ENCODE measurements at regions not wholly inside any gene's neighbourhood (a gene's known extent, or its start where the extent isn't known, plus 50 kb on each side); places are given as distances from the start of the nearest gene placed in this dataset.

DNA sequence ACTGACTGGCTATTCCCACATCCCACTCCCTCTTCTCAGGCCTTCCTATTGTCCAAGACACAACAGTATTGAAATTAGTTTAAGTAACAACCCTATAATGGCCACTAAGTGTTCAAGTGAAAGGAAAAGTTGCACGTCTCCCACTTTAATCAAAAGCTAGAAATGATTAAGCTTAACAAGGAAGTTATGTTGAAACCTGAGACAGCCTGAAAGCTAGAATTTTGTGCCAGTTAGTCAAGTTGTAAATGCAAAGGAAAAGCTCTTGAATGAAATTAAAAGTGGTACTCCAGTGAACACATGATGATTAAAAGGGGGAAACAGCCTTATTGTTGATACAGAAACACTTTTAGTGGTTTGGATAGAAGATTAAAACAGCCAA, 332.7 kb downstream of the CASP12 start:
- no peak for DNase-seq (ENCODE audit: extremely low read depth in 1 of 11, low read depth in 9 of 11, low spot score in 4 of 11)

DNA sequence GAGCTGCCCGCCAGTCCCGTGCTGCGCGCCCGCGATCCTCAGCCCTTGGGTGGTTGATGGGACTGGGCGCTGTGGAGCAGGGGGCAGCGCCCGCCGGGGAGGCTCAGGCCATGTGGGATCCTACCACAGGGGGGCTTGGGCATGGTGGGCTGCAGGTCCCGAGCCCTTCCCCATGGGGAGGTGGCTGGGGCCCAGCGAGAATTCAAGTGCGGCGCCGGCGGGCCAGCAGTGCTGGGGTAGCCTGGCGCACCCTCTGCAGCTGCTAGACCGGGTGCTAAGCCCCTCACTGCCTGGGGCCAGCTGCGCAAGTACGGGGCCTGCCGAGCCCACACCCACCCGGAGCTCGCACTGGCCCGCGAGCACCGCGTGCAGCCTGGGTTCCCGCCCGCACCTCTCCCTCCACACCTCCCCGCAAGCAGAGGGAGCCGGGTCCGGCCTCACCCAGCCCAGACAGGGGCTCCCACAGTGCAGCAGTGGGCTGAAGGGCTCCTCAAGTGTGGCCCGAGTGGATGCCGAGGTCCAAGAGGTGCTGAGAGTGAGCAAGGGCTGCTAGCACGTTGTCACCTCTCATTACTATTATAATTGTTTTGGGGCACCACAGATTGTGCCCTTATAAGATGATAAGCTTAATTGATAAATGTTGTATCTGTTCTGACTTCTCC, 333.2 kb downstream of the CASP12 start:
- no peak for DNase-seq (ENCODE audit: extremely low read depth in 1 of 11, low read depth in 9 of 11, low spot score in 4 of 11)

DNA sequence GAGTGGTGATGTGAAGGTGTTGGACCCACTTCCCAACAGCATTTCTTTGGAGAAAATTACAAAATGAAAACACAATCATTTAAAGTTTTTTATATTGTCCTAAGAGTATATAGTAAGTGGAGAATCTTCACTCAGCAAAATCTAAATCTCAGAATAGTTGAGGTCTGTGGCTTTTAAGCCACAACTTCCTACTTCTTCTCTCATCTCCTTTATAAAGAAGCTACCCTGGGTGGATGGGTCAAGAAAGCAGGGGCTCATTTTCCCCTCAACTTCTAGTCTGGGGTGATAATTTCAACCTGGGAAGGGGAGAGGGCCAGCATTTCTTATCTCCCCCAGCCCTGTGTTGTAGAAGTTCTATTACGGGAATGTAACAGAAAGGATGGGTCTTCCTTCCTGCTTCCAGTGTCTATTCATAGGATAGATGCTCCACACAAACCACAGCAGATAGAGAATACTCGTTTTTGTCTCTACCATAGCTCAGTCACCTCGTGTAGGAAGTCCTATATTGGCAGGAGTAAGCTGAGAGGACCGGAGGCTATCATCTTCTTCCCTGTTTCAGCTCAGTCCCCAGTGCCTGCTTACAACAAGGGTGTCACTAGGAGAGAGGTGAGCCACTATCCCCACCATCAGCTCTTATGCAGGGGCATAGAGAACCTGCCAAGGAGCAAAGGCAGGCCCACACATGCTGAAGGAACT, 341.5 kb downstream of the CASP12 start:
- DNase-seq (ENCODE audit: extremely low read depth in 1 of 11, low read depth in 9 of 11, low spot score in 4 of 11), result no peak

DNA sequence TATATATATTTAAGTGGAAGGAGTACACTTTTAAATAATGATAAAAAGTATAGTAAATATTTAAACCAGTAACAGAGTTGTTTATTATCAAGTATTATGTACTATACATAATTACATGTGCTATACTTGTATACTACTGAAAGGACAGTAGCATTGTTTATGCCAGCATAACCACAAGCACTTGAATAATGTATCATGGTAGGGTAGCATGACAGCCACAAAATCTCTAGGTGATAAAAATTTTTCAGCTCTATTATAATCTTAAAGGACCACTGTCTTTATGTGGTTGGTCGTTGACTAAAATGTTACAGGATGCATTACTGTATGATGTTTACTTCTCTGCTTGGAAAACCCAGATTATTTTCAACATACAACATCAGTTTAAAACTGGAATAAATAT, 349.2 kb downstream of the CASP12 start:
- no peak for DNase-seq (ENCODE audit: extremely low read depth in 1 of 11, low read depth in 9 of 11, low spot score in 4 of 11)

DNA sequence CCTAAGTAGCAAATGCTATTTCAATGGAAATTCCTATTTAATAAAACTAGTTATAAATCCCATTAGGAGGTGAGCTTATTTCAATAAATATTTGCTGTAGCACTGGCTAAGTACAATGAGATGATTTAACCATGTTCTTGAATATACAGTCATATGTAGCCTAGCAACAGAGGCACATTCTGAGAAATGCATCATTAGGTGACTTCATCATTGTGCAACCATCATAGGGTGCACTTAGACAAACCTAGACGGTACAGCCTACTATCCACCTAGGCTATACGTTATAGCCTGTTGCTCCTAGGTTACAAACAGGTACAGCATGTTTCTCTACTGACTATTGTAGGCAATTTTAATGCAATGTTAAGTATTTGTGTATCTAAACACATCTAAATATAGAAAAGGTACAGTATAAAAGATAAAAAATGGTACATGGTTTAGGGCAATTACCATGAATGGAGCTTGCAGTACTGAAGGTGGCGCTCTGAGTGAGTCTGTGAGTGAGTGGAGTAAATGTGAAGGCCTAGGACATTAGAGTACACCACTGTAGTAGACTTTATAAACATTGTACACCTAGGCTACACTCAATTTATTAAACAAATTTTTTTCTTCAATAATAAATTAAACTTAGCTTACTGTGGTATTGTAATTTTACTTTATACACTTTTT, 350.1 kb downstream of the CASP12 start:
- no peak for DNase-seq (ENCODE audit: extremely low read depth in 1 of 11, low read depth in 9 of 11, low spot score in 4 of 11)

DNA sequence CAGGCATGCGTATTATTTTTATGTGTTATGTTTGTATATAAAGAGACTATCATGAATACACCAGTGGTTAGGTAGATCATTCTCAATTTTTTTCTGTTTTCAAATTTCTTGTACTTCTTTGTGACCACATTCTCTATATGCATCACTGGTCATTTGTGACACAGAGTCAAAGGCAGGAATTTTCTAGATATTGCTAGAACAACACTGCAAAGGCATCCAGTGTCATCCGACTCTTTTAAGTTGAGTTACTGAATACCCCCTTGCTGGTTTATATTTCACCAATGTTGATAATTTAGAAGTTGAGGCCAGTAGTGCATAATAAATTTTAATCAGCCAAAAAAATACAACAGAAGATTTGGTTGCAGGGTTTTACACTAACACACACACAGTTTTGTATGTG, 351.8 kb downstream of the CASP12 start:
- peak in 10 of 11 donors; percentile 19 to 71 (median 44) for DNase-seq (ENCODE audit: extremely low read depth in 1 of 11, low read depth in 9 of 11, low spot score in 4 of 11)

DNA sequence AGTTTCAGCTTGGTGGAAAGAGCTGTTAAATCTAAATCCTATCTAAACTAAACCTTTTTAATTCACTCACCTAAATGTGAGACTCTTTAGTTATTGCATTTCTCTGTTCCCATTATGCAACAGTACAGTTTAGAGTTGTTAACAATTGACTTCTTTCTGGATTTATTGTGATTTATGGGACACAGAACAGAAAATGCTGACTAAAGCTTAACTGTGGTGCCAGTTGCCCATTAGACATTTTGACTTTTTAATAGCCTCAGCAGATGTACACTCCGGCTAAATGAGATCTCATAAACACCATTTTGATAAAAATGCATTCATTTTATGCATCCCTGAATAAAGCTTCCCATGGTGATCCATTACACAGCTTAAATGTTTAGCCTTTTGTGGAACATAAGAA, 356.6 kb downstream of the CASP12 start:
- peak in 1 of 11 donors; percentile 22 for DNase-seq (ENCODE audit: extremely low read depth in 1 of 11, low read depth in 9 of 11, low spot score in 4 of 11)

DNA sequence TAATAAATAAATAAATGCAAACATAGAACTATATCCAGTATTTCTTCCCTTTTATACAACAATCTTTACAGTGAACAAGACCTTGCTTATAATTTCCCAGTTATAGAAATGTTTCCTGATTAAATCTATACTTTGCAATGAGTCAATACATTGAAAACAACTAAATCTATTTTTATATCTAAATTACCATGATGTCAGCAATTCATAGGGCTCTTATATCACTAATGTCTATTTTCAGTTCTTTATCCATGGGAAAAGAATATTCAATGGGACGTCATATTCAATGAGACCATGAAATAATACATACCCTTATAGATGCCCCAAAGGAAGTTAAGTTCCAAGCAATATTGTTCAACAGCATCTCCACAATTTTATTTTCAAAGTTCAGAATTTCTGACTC, 359.9 kb downstream of the CASP12 start:
- DNase-seq (ENCODE audit: extremely low read depth in 1 of 11, low read depth in 9 of 11, low spot score in 4 of 11), result no peak

DNA sequence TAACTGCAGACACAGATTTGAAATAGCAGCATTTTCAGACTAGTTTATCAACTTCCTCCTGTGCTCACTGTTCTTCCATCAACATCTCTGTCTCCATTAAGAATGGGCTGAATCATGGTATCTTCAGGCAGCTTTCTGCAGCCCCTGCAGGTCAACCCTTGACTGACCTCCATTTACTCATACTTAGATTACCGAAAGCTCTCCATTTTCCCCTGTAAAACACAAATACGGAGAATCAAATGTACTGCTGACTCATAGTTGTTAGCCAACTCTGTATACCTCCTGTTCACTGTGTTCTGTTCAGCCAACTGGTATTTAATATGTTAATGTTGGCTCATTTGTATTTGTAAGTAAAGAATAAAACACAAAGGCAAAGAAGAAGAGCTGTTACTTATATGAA, 364.0 kb downstream of the CASP12 start:
- no peak for DNase-seq (ENCODE audit: extremely low read depth in 1 of 11, low read depth in 9 of 11, low spot score in 4 of 11)

DNA sequence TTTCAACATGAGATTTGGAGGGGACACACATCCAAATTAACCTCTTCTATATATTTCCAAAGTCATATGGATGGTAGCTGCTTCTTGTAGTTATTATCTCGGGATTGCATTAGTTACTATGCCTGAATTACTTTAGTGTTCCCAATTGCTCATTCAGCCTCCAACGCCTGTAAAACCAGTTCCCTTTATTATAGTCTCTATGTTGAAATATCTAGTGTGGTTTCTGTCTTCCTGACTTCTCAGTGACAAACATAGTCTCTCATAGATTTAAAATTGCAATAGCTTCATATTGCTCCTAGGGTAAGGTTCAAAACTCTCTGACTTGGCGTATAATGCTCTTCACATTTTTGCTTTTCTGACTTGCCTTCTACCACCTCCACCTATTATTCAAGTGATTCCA, 366.4 kb downstream of the CASP12 start:
- no peak for DNase-seq (ENCODE audit: extremely low read depth in 1 of 11, low read depth in 9 of 11, low spot score in 4 of 11)

DNA sequence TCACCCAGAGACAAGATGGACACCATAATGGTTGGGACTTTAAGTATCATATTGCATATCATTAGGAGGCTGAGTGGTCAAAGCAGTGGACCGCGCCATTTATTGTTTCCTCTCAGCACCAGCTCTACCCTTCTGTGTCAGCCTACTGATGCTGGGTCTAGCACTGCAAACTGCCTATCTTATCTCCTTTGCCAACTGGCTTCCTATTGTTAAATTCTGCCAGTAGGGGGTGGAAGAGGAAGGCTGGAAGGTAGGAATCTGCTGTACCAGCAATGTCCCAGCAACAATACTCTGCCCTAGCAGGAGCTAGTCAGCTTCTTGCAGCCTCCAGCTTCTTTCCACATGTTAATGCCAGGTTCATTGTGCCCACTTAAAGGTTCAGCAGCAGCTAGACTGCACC, 367.1 kb upstream of the PDGFD start:
- DNase-seq (ENCODE audit: extremely low read depth in 1 of 11, low read depth in 9 of 11, low spot score in 4 of 11), result no peak

DNA sequence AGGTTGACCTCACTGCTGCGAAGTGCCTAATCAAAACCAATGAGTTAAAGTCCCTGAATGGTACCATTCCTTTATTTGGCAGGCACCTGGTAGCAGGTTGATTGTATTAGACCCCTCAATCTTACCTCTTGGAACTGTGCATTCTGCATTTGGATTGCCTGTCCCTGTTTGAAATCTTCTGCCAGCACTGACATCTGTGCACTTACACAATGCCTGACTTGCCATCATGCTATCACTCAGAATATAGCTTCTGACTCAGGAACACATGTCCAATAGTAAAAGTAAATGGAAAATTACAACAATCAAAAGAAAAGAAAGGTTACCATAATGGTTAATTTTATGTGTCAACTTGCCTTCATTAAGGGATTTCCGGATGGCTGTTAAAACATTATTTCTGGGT, 366.0 kb upstream of the PDGFD start:
- DNase-seq (ENCODE audit: extremely low read depth in 1 of 11, low read depth in 9 of 11, low spot score in 4 of 11), result no peak

DNA sequence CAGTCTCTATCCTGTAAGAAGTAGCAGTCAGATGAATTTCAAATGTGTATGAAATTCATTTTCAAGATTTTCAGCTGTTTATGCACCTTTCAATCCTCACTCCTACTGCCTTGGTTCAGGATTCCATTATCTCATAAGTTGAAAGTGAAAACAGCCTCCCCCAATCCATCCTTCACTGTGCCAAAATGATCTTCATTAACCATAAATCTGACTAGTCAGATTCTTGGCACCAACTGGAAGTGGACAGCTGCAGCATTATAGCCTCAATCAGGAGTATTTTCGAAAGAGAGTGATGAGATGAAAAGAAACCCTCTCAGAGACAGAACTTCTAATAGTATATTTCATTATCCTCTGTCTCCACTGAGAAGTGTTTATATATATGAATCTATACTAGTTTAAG, 365.3 kb upstream of the PDGFD start:
- DNase-seq (ENCODE audit: extremely low read depth in 1 of 11, low read depth in 9 of 11, low spot score in 4 of 11), result peak in 1 of 11 donors; percentile 25

DNA sequence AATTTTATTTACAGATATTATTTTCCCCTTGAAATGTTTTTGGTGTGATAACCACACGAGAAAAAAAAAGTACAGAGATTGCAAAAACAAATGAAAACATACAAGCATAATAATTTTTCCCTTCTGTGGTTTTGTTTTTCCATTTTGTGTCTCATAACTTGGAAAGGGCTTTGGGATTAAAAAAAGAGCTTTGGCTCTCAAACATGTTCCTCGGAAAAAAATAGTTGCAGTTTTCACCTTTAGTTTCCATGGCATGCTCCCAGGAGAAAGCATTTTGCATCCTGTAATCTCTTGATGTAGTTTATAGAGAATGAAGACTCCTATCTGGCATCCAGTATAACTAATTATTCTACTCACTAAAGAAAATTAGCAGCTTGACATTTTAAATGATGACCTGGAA, 362.1 kb upstream of the PDGFD start:
- no peak for DNase-seq (ENCODE audit: extremely low read depth in 1 of 11, low read depth in 9 of 11, low spot score in 4 of 11)

DNA sequence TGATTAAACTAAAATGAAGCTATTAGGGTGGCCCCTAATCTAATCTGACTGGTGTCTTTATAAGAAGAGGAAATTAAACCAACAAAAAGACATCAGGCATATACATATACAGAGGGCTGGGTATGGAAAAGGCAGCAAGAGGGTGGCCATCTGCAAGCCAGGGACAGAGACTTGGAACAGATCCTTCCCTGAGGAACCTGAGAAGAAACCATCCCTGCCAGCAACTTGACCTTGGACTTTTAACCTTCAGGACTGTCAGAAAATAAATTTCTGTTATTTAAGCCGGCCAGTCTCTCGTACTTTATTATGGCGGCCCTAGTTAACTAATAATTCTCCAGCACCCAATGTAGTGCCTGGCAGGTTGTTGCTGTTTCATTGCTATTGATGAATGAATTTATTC, 361.5 kb upstream of the PDGFD start:
- no peak for DNase-seq (ENCODE audit: extremely low read depth in 1 of 11, low read depth in 9 of 11, low spot score in 4 of 11)

DNA sequence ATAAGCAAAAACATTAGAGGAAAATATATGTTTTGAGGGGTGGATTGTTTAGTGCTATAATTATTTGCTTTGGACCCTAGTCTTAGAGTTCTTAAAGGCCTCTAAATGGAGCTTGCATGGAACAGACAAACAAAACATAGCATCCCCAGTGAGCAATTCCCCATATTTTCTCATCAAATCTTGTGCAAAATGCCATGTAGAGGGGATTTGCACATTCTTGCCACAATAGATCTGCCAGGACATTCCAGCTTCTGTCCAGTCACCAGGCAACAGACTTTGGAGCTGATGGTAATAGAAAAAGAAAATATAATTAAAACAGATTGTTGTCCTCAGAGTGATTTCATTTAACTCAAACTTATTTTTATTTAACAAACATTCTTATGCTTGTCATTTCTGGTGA, 360.3 kb upstream of the PDGFD start:
- no peak for DNase-seq (ENCODE audit: extremely low read depth in 1 of 11, low read depth in 9 of 11, low spot score in 4 of 11)

DNA sequence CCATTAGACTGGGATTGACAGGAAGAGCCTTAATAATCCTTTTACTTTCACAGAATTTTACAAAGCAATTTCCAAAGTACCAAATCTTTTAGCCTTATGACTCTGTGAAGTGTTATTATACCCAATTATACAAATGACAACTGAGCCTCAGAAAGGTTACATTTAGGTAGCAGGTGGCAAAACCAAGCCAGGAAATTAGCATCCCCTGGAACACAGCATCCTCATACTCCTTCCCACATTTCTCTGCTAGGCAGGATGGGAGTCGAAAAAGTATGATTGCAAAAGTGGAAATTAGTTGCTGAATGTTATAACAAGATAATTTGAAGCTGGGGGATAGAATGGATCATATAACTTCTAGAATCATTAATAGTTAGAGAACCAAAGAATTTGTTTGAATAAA, 359.7 kb upstream of the PDGFD start:
- no peak for DNase-seq (ENCODE audit: extremely low read depth in 1 of 11, low read depth in 9 of 11, low spot score in 4 of 11)

DNA sequence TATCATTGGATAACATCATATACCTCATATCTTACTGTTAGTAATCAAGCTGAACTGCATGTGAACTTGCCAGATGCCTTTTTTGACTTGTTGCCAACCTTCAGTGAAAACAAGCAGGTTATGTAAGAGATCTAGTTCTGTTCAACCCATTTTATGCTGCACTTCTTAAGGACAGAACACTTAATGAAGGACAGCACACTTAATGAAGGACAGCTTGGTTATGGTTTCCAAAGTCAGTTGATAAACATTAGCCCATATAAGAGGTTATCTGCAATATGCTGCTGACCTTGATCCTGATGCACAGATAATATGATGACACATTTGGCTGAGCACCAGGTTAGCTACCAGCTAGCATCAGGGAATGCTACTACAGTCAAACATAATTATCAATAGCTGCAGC, 358.7 kb upstream of the PDGFD start:
- no peak for DNase-seq (ENCODE audit: extremely low read depth in 1 of 11, low read depth in 9 of 11, low spot score in 4 of 11)

DNA sequence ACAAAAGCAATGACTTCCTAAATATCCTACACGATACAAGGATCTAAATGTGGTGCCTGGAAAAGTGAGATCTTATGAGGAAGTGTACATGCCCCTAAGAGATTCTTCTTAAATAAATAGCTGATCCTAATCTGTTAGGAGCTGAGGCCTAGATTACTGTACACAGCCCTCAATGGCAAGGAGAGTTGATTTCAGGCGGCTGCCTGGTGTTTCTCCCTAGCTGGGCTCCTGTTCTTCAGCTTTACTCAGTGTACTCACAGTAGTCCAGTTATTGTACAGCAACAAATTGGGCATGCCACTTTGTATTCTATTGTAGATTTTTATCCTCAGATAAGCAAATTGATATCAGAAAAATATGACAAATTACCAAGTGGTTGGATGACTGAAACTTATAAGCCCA, 358.2 kb upstream of the PDGFD start:
- DNase-seq (ENCODE audit: extremely low read depth in 1 of 11, low read depth in 9 of 11, low spot score in 4 of 11), result no peak

DNA sequence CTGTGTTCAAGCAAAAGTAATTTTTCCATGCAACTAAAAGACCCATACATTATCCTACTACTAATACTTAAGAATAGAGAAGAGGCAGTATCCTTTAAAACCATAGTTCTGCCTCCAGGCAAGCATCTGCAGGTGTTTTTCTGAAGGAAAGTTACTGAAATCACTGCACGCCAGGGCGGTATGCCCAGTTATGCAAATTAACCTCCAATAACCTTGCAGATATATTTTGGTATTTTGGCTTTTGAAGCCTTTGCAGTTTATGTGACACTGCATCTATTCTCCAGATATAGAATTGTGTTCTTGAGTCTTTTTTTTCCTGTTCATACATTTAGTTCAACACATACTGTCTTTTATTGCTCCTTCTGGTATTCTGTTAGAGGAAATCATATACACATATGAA, 346.2 kb upstream of the PDGFD start:
- DNase-seq (ENCODE audit: extremely low read depth in 1 of 11, low read depth in 9 of 11, low spot score in 4 of 11), result no peak

DNA sequence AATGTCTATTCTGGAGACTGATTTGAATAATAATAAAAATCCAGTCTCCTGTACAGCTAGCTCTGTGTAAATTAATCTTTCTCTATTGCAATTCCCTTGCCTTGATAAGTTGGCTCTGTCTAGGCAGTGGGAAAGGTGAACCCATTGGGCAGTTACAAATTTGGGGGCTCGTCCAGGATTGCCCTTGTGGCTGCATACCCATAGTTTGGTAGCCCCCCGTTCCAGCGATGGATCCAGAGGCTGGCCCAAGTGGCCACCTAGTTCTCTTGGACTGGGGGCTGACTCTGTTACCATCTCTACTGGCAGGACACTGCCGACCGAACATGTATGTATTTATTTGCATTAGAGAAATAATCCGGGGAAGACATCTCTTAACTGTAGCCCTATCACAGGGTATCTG, 326.2 kb upstream of the PDGFD start:
- DNase-seq (ENCODE audit: extremely low read depth in 1 of 11, low read depth in 9 of 11, low spot score in 4 of 11), result no peak
